Transverse colon (tissue), 3 donors: ENCODE measurements at regions not wholly inside any gene's neighbourhood (a gene's known extent, or its start where the extent isn't known, plus 50 kb on each side); places are given as distances from the start of the nearest gene placed in this dataset.

Source experiments
- POLR2A ChIP-seq: fragments of 450-650 bp; IDR thresholded peaks from one replicate; pipeline ENCODE4 v1.6.1; 2016; ENCODE audit warnings: antibody characterized with exemption, mild to moderate bottlenecking, moderate library complexity
- TF ChIP-seq, protein P1 (sequence below), 5 experiments: fragments of 200-600 bp in 3 of 5; fragments of 450-650 bp in 2 of 5; sonication (generic) in 3 of 5; IDR thresholded peaks; 1 replicate in 2 of 5; 2 replicates in 3 of 5; pipeline ENCODE4 v1.5.1; 2016 to 2017; ENCODE audit warnings: antibody characterized with exemption in 5 of 5, inconsistent platforms in 3 of 5, mild to moderate bottlenecking in 2 of 5, moderate library complexity in 1 of 5

DNA sequence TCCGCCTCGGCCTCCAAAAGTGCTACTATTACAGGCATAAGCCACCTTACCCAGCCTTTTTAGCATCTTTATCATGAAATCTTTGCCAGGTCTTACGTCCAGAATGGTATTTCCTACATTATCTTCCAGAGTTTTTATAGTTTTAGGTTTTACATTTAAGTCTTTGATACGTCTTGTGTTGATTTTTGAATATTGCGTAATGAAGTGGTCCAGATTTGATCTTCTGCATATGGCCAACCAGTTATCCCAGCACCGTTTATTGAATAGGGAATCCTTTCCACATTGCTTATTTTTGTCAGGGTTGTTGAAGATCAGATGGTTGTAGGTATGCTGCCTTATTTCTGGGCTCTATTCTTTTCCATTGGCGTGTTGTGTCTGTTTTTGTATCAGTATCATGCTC is 349.6 kb downstream of the KCTD8 start:
- no peak for TF ChIP-seq POLR2A
- TF ChIP-seq, protein P1, sequence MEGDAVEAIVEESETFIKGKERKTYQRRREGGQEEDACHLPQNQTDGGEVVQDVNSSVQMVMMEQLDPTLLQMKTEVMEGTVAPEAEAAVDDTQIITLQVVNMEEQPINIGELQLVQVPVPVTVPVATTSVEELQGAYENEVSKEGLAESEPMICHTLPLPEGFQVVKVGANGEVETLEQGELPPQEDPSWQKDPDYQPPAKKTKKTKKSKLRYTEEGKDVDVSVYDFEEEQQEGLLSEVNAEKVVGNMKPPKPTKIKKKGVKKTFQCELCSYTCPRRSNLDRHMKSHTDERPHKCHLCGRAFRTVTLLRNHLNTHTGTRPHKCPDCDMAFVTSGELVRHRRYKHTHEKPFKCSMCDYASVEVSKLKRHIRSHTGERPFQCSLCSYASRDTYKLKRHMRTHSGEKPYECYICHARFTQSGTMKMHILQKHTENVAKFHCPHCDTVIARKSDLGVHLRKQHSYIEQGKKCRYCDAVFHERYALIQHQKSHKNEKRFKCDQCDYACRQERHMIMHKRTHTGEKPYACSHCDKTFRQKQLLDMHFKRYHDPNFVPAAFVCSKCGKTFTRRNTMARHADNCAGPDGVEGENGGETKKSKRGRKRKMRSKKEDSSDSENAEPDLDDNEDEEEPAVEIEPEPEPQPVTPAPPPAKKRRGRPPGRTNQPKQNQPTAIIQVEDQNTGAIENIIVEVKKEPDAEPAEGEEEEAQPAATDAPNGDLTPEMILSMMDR (IDR thresholded peaks at IDR 0.05): no peak
